Right cardiac atrium (tissue), 5 donors: ENCODE measurements at regions not wholly inside any gene's neighbourhood (a gene's known extent, or its start where the extent isn't known, plus 50 kb on each side); places are given as distances from the start of the nearest gene placed in this dataset.

Source experiments
- ATAC-seq, 2 donors: fragments of 200-7000 bp; cut with Tn5 transposase; one replicate each; pipeline versions ENCODE4 v1.8.0 to v1.9.1; 2020; ENCODE audit warnings: moderate library complexity in 2 of 2, mild to moderate bottlenecking in 1 of 2
- DNase-seq, 3 donors: peaks; one replicate each; pipeline ENCODE4 v3.0.0-alpha.2; 2020
- H3K27ac ChIP-seq: one replicate; pipeline ENCODE4 v1.5.1; 2013; ENCODE audit warnings: mild to moderate bottlenecking, low read length, control low read depth, moderate library complexity
- H3K27me3 ChIP-seq: one replicate; pipeline ENCODE4 v1.6.1; 2013; ENCODE audit not compliant: control insufficient read depth, insufficient read depth
- H3K4me1 ChIP-seq: one replicate; pipeline ENCODE4 v1.6.1; 2013; ENCODE audit warnings: low read length; ENCODE audit not compliant: control insufficient read depth, insufficient read depth
- H3K4me3 ChIP-seq: one replicate; pipeline ENCODE4 v1.5.1; 2013; ENCODE audit warnings: low read length, control low read depth
- H3K9me3 ChIP-seq: one replicate; pipeline ENCODE4 v1.6.1; 2013; ENCODE audit warnings: low read length; ENCODE audit not compliant: control insufficient read depth
- WGBS: extraction: QIAGEN DNeasy Blood & Tissue Kit; methylation state at CpG from one replicate; pipeline ENCODE4 v1.1.7; 2013; 5-methylcytosine and 5-hydroxymethylcytosine counted together
- intact Hi-C, 4 donors: fragments of 100-400 bp; cut with DNase I; formaldehyde crosslinking; loops; one replicate each; pipeline versions ENCODE4 v1.11.0 to v1.14.0; 2022 to 2023
- donor health status: healthy with polysubstance abuse.
- donor health status: DM: no; HTN: yes; CAD: no.
- donor health status: DM: no; HTN: no; CAD: no.
- donor health status: DM: no; HTN: yes; CAD: no; lungs with severe emphysema.
- donor health status: DM: yes; HTN: yes; CAD: no.

- Histone ChIP-seq H3K27me3 (no peaks in the 10 kb centered on the region), H3K4me3 (no peak overlapping the region), H3K9me3 (no peaks in the 10 kb centered on the region), H3K27ac (no peak overlapping the region), H3K4me1 (no peaks in the 10 kb centered on the region)
- intact Hi-C loops, result no loop called here
- ATAC-seq (no peak), DNase-seq (no peak)
- 84% methylated on average over 12 of the region's 12 CpGs for WGBS
Measured at GRCh38 chr10:131446171-131446570, 134.7 kb upstream of the TCERG1L start.

GRCh38 chr10:131448171-131448570 is 136.7 kb upstream of the TCERG1L start:
- ATAC-seq (no peak), DNase-seq (no peak)
- Histone ChIP-seq H3K27ac (no peak overlapping the region), H3K9me3 (no peaks in the 10 kb centered on the region), H3K4me3 (no peak overlapping the region), H3K4me1 (no peaks in the 10 kb centered on the region), H3K27me3 (no peaks in the 10 kb centered on the region)
- intact Hi-C loops, result no loop called here
- WGBS, result 87% methylated on average over 13 of the region's 13 CpGs

GRCh38 chr10:131448883-131449282 is 137.4 kb upstream of the TCERG1L start:
- no peak for ATAC-seq
- H3K4me3 ChIP-seq, result no peak overlapping the region
- no peaks in the 10 kb centered on the region for H3K9me3 ChIP-seq
- intact Hi-C loops, result no loop called here
- no peaks in the 10 kb centered on the region for H3K4me1 ChIP-seq
- H3K27ac ChIP-seq, result no peak overlapping the region
- no peaks in the 10 kb centered on the region for H3K27me3 ChIP-seq
- 94% methylated on average over 14 of the region's 14 CpGs for WGBS
- no peak for DNase-seq

GRCh38 chr10:131450216-131450765 is 138.8 kb upstream of the TCERG1L start:
- intact Hi-C loops, result loop anchor here in 1 of 4 donors (10.0 kb wide), 1 partner anchor 345 kb away; no protein-coding TSS in a partner anchor
- no peak overlapping the region for H3K27ac ChIP-seq
- no peaks in the 10 kb centered on the region for H3K27me3 ChIP-seq
- no peak overlapping the region for H3K4me3 ChIP-seq
- ATAC-seq, result no peak
- H3K4me1 ChIP-seq, result no peaks in the 10 kb centered on the region
- no peaks in the 10 kb centered on the region for H3K9me3 ChIP-seq
- no peak for DNase-seq
- WGBS, result 63% methylated on average over 7 of the region's 7 CpGs

GRCh38 chr10:131451407-131452015 is 140.0 kb upstream of the TCERG1L start:
- H3K4me3 ChIP-seq, result no peak overlapping the region
- ATAC-seq, result peak in 1 of 2 donors; percentile 20

GRCh38 chr10:131452926-131453720 is 141.6 kb upstream of the TCERG1L start:
- ATAC-seq, result peak; percentile 63 to 65
- no peaks in the 10 kb centered on the region for H3K4me1 ChIP-seq
- intact Hi-C loops, result loop anchor here in 1 of 4 donors (10.0 kb wide), 1 partner anchor 342 kb away; no protein-coding TSS in a partner anchor
- no peak overlapping the region for H3K4me3 ChIP-seq
- no peaks in the 10 kb centered on the region for H3K9me3 ChIP-seq
- H3K27me3 ChIP-seq, result no peaks in the 10 kb centered on the region
- no peak overlapping the region for H3K27ac ChIP-seq
- DNase-seq, result peak; percentile 42 to 83 (median 81)
- WGBS, result 25% methylated on average over 33 of the region's 33 CpGs

More at GRCh38 chr10:131451407-131452015, 140.0 kb upstream of the TCERG1L start:
- 91% methylated on average over 7 of the region's 7 CpGs for WGBS
- no peaks in the 10 kb centered on the region for H3K9me3 ChIP-seq
- H3K4me1 ChIP-seq, result no peaks in the 10 kb centered on the region
- no peak for DNase-seq
- intact Hi-C loops, result loop anchor here in 1 of 4 donors (10.0 kb wide), 1 partner anchor 343 kb away; no protein-coding TSS in a partner anchor
- H3K27me3 ChIP-seq, result no peaks in the 10 kb centered on the region
- no peak overlapping the region for H3K27ac ChIP-seq

- intact Hi-C loops, result loop anchor here in 1 of 4 donors (10.0 kb wide), 1 partner anchor 341 kb away; no protein-coding TSS in a partner anchor
- no peaks in the 10 kb centered on the region for H3K9me3 ChIP-seq
- ATAC-seq, result peak; percentile 75 to 78
- no peak overlapping the region for H3K4me3 ChIP-seq
- no peaks in the 10 kb centered on the region for H3K4me1 ChIP-seq
- peak; percentile 70 to 91 (median 85) for DNase-seq
- 12% methylated on average over 32 of the region's 32 CpGs for WGBS
- H3K27ac ChIP-seq, result no peak overlapping the region
- H3K27me3 ChIP-seq, result no peaks in the 10 kb centered on the region
Measured at GRCh38 chr10:131453721-131454634, 142.5 kb upstream of the TCERG1L start.

- intact Hi-C loops, result loop anchor here in 1 of 4 donors (10.0 kb wide), 1 partner anchor 338 kb away; no protein-coding TSS in a partner anchor
- 49% methylated on average over 11 of the region's 11 CpGs for WGBS
- ATAC-seq, result no peak
- H3K27me3 ChIP-seq, result no peaks in the 10 kb centered on the region
- H3K27ac ChIP-seq, result no peak overlapping the region
- no peaks in the 10 kb centered on the region for H3K4me1 ChIP-seq
- no peak for DNase-seq
- no peaks in the 10 kb centered on the region for H3K9me3 ChIP-seq
- no peak overlapping the region for H3K4me3 ChIP-seq
Measured at GRCh38 chr10:131456411-131456810, 144.9 kb upstream of the TCERG1L start.

GRCh38 chr10:131461093-131461492 is 149.6 kb upstream of the TCERG1L start:
- intact Hi-C loops, result no loop called here
- H3K27ac ChIP-seq, result no peak overlapping the region
- no peaks in the 10 kb centered on the region for H3K4me1 ChIP-seq
- WGBS, result 51% methylated on average over 5 of the region's 5 CpGs
- no peak for DNase-seq
- no peaks in the 10 kb centered on the region for H3K27me3 ChIP-seq
- no peaks in the 10 kb centered on the region for H3K9me3 ChIP-seq
- ATAC-seq, result no peak
- no peak overlapping the region for H3K4me3 ChIP-seq

- intact Hi-C loops, result no loop called here
- ATAC-seq, result no peak
- no peak for DNase-seq
- Histone ChIP-seq H3K4me3 (no peak overlapping the region), H3K9me3 (no peaks in the 10 kb centered on the region), H3K4me1 (no peaks in the 10 kb centered on the region), H3K27ac (no peak overlapping the region), H3K27me3 (no peaks in the 10 kb centered on the region)
- 67% methylated on average over 5 of the region's 5 CpGs for WGBS
Measured at GRCh38 chr10:131464789-131465188, 153.3 kb upstream of the TCERG1L start.
